ELF-1 (cell line): ENCODE measurements at regions not wholly inside any gene's neighbourhood (a gene's known extent, or its start where the extent isn't known, plus 50 kb on each side); places are given as distances from the start of the nearest gene placed in this dataset.

Source experiments
- DNase-seq: peaks from one replicate; pipeline ENCODE4 v3.0.0-alpha.2; 2016; ENCODE audit warnings: low read depth, low spot score

DNA sequence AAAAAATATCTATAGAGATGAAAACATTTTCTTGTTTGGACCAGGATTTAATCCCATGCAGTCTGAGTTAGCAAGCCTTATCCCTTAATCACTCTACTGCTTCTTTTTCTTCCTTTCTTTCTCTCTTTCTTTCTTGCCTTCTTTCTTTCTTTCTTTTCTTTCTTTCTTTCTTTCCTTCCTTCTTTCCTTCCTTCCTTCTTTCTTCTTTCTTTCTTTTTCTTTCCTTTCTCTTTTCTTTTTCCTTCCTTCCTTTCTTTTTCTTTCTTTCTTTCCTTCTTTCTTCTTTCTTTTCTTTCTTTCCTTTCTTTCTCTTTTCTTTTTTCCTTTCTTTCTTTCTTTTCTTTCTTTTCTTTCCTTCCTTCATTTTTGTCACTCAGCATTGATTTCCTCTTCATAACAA is 434.6 kb downstream of the FAT4 start:
- no peak for DNase-seq

DNA sequence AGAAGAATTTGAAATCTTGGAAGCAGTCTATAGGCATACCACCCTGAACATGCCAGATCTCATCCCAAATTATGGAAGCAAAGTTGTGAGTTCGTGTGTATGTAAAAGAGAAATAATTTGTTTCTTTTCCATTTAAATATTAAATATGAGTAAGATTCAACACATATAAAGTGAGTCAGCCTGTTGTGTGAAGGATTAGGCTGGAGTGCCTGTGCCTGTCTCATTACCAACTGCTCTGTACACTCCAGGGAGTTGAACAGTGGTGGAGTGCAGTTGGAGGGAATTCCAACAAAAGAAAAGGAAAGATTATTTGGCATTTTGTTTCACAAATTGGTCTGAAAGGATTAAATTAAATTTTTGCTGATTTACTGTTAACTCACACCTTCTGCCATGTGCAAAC is 435.6 kb downstream of the FAT4 start:
- no peak for DNase-seq

DNA sequence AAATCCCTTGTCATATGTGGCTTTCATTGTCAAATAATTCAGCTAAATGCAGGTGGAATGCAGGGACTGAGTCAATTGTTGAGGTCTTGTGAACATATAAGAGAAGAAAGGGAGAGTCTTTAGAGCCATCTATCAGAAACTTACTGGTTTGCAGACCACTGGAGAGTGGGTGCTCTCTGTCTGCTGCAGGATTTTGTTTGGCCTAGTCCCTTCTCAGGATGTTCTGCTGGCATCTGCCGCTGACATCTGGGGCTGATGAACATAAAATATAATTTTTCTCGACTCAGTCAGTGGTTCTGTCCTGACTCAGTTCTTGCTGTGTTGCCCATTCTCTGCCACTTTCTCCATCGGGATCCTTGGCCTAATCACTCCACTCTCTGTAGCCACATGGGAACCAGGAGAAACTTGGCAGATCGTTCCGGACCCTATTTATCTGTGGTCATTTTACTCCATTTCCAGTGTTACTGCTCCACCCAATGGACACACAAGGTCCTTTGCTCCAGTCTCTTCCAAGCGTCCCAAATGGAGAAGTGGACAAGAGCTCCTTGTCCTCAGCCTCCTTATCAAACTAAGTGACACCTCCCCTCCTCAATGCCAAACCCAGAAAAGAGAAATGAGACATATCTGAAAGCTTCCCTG is 436.2 kb downstream of the FAT4 start:
- DNase-seq, result peak; percentile 59

DNA sequence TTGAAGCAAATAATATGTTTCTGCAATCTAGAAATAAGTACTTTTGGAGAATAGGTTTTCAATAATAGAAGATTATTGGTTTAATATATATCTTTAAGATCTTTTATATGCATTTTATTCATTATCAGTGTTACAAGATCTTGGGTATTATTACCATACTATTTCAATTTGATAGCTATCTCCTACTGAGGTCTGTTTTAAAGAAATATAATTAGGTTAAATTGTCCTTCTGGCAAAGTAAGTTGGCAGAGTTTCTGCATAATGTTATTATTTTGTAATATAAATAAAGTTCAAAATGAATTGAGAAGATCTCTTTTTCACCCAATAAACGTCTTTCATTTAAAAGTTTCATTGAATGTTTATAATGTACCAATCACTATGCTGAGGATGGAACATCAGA is 443.7 kb downstream of the FAT4 start:
- DNase-seq, result no peak

DNA sequence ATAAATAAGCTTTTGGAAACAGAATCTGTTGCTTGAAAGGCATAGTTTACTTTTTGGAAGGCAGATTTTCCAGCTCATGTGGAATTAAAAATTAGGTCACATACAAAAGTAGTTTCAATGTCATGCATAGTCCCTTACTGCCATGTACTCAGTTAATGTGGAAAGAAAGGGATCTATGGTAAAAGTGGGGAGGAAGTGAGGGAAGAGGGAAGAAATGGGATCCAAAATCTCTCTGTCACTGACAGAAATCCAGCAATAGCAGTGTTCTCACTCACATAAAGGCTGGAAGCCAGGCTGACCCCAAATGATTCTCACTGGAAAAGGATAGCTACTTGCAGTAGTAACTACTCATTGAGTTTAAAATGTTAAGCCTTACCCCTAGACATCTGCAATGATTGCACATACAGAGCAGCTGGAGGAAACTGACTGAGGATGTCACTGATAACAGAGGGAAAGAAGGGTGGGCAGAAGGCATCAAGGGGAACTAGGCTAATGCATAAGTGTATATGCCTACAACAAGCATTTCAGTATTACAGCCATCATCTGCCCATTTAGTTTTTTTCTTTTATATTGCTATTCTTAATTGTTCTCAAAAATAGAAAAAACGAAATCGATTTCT is 445.6 kb downstream of the FAT4 start:
- DNase-seq, result no peak

DNA sequence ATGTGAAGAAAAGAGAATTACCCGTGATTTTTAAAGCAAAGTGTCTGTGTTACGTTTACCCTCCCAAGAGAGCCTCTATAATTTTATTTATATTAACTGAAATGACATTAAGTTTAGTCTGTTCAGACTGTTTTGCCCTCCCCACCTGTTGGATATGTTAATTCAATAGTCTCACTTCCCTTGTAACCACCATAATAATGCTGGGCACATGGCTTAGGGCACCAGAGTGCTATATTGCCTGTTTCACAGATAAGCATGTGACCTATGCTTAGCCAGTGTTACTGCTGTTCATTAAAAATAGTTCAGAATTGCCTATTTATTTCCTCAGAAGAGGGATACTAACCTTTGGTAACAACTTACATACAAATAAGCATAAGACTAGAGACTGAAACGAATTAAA is 446.2 kb downstream of the FAT4 start:
- no peak for DNase-seq

DNA sequence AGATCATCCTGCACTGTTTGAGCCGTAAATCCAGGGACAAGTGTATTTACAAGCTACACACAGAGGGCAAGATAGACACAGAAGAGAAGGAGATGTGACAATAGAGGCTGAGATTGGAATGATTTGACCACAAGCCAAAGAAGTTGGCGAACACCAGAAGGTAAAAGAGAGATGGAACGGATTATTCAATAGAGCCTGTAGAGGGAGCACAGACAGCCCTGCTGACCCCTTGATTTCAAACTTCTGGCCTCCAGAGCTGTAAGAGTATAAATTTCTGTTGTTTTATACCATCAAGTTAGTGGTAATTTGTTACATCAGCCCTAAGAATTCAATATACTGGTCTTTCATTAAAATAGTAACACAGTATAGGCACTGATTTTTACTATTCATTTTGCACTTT is 447.8 kb downstream of the FAT4 start:
- no peak for DNase-seq

DNA sequence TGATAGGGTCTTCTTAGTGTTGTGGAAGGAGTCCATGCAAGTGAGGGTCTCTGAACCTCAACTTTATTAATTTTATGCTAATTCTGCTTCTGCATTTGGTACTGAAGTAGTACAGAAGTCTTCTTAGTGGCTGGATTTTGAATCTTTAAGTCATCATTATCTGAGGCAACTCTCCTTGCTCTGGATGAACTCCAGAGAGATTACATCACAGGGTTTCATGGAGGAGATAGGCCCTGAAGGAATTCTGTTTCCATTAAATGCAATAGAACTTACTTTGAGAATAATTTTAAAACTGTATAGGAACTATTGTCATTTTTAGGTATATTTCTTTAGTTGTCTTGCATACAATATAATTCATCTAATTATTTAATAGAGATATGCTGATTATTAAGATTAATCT is 451.2 kb downstream of the FAT4 start:
- no peak for DNase-seq

DNA sequence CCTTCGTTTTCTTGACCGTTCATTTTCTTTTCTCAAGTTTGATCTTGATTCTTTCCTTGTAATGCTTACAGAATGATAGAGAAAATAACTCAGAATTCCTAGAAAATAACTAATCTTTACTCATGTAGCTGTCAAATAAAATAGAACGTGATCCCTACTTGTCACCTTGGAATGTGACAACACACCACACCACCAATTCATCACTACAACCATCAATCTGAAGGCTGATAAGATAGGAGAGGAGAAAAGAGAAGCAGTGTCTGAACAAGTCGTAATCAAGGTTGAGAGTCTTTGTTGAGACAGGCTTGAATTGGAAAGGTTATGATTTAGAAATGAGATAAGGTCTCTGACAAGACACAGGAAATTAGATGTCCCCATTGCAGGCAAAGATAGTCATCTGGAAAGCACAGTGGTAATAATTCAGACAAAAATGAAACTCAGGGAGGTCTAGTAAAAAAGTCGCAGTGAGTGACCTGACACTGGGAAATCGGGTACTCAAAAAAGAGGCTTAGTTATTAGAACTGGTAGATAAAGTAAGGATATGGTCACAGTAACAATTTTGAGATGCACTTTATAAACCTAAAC is 456.2 kb downstream of the FAT4 start:
- no peak for DNase-seq

DNA sequence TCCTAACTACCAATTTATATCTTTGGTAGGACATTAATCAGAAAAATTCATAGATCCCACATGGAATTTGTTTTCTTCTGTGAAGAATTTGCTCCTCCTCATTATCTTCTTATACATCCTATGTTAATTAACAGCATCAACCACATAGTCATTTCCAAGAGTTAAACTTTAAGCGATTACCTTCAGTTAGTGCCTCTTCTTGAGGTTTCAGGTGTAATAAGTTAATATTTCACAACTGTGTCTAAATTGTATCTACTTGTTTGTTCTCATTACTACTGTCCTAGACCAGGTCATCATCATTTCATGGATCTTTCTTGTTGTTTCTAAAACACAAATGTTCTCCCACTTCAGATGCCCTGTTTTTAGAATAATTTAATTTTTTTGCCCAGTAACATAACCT is 457.9 kb downstream of the FAT4 start:
- no peak for DNase-seq

DNA sequence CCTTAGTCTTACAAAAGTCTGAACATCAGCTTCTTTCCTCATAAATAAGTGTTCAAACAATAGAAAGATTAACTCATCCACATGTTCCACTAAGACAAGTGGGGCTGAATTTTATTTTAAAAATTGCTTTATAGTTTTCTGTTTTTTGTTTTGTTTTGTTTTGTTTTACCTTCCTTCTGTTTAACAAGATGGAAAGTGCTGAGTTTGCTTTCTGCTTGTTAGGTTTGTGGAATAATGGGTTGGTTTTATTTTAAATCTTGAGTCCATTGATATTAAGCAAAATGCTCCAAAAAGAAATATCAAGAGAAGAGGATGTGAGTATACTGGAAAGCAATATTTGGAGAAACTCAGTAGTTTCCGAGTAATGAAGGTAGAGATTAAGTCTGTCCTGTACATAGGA is 458.7 kb downstream of the FAT4 start:
- no peak for DNase-seq

DNA sequence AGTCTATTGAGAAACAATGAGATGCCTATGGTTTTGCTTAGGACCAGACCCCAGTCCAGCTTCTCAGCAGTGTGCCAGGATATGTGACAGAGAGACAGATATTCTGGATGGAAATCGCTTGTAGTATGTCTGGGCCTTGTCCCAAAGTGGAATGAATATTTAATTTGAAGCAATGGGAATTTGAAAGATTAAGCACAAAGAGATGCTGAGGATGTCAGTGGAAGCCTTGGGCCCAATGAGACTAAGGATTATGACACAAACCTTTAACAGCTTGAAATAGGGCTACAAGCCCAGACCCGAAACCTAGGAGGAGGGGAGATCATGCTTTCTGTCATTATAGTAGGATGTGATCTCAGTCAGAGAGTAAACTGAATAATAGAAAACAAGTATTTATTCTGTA is 459.2 kb downstream of the FAT4 start:
- no peak for DNase-seq

DNA sequence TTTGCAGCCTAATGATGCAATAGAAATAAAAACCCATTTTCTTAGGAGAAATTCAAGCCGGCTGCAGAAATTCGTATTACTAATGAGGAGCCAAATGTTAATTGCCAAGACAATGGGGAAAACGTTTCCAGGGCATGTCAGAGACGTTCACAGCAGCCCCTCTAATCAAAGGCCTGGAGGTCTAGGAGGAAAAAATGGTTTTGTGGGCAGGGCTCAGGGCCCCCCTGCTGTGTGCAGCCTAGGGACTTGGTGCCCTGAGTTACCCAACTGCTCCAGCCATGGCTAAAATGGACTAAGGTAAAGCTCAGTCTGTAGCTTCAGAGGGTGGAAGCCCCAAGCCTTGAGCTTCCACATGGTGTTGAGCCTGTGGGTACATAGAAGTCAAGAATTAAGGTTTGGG is 461.4 kb downstream of the FAT4 start:
- DNase-seq, result no peak

DNA sequence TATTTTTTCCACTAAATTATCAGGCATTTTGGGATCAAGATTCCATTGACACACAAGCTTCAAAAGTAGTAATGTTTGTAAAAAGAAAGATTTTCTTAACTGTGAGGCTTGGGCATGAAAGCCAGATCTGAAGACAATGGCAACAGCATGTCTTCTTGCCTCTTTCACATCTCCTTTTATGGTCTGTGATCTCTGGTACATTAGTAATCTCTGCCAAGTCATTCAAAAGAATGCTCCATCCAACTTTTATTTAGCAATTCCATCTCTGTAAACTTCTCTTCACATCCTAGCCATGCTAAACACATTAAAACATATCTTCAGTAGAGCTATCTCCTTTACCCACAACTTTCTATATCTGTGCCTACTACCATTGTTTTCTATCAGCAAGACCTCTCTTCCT is 465.4 kb downstream of the FAT4 start:
- DNase-seq, result no peak

DNA sequence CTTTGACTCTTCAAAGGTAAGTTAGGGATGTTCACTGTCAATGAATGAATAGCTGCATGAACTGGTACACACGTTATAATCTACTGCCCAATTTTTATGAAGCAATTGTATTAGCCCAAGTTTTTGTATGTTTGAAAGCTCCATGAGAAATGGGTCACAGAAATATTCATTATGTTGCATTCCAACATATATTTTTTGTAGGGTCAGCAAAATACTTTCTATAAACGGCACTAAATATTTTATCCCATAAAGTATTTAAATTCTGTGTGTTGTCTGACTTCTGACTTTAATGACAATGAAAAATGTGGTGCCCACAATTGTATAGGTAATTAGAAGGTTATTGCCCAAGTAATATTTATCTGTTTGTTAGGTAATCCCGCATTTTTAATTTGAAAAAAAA is 466.0 kb downstream of the FAT4 start:
- no peak for DNase-seq

DNA sequence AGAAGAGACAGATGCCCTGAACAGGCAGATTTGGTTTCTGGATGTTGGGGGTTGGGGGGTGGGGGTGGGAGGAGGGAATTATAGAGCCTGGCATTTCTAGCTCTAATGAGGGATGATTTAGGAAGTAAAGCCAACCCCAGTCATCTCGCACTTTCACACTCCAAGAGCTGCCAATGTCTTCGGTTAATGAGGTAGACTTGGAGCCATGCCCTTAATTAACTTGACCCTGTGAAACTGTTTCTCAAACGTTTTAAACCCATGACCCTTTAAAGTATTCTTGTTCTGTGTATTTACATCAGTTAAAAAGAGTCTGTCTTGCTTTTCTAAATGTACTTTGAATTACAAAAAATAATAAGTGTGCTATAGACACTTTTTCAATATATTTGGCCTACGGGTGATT is 466.9 kb downstream of the FAT4 start:
- no peak for DNase-seq

DNA sequence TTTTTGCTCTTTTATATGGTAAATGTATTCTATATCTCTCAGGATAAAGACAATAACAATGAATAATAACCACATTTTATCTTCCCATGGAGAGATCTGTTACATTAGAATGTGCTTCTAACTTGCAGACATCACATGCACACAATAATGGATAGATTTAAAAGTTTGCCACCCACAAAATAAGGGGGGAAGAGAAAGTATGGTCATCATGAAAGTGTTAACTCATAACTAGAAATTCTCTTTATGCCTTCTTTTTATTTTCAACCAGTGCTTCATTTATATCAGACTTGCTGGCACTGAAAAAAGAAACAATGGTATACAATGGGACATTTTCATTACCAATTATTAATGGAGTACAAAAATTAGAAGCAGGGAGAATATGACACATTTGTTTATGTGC is 470.0 kb downstream of the FAT4 start:
- no peak for DNase-seq

DNA sequence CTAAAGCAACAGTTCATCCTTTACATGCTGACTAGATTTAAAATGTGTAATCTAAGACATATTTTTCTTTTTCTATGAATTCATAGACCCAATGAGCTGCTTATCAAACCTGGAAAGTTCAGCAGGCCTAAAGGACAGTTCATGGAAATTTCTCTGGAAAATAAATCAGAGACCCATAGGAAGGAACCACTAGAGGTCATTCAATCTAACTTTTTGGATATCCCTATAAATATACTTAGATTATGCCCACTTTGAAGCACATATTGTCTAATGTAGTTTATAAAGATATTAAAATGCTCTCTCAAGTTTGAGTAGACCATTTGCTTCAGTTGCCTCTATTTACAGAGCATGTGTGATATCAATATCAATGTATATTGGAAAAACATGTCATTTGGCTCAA is 473.0 kb downstream of the FAT4 start:
- DNase-seq, result no peak

DNA sequence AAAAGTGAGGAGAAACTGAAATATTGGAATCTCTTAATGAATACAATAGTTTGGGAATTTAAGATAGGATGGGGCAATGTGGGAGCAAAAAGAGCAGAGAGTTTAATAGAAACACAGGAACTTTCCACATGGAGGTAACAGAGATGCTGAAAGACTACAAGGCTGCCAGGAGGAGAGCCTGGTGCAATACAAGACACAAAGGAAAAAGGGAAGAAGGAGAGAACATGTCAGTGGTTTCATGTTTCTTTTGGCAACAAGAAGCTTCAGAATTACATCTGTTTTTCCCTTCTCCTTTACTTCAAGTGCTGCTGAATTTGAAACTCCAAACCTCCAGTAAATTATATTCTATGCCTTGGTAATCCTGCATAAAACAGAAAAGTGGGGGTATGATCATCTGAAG is 474.3 kb downstream of the FAT4 start:
- DNase-seq, result no peak

DNA sequence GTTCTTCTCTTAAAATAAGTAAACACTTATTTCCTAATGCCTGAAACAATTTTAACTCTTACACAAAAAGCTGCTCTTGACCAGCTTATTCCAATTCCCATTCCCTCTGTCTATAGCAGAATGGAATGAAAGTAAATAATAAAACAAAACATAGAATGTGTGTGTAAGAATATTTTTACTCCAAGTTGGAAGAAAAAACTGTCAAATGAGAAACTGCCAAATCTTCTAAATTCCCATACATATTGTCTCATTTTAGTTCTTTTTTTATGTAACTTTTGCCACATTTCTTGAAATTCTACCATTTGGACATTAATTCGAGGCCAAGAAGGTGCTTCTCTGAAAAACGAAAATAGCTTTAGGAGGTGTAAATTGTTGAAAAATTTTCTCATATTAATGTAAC is 477.1 kb downstream of the FAT4 start:
- DNase-seq, result no peak

DNA sequence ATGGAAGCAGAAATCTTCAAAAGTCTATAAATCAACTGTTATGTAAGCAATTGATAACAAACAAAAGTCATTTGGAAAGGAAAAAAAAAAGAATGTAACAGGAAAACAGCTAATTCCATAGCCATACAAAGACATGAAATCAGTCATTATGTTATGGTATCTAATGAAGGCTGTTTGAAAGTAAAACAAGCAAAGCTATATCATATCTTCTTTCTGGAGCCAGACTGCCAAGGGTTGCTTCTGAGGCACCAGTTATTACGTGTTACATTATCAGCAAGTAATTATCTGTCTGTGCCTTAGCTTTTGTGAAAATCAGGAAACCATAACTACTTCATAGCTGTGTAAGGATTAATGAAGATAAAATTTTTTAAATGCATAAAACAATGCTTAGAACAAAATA is 480.2 kb downstream of the FAT4 start:
- no peak for DNase-seq

DNA sequence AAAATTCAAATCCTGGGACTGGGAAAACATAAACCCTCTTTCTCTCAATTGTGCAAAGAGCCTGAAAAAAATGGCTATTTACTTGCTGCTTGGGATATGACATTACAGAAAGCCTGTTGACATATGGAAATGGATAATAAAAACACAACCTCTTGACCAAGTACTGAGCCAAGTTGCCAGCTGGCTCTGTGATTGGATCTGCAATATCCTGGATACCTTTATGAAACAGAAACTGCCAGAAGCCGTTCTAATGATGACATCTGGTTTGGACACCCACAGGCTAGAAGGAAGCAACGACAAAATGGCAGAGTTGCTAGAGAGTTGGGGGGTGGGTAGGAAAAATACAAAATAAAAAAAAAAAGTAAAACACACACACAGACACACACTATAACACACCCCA is 481.4 kb downstream of the FAT4 start:
- DNase-seq, result no peak

DNA sequence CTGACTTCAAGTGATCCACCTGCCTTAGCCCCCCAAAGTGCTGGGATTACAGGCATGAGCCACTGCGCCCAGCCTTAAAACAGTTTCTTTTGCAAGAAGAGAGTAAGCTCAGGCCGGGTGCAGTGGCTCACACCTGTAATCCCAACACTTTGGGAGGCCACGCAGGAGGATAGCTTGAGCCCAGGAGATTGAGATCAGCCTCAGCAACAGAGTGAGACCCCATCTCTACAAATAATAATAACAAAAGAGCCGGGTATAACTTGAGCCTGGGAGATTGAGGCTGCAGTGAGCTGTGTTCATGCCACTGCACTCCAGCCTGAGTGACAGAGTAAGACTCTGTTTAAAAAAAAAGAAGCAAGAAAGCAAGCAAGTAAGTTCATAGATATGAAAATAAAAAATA is 482.9 kb downstream of the FAT4 start:
- peak; percentile 42 for DNase-seq

DNA sequence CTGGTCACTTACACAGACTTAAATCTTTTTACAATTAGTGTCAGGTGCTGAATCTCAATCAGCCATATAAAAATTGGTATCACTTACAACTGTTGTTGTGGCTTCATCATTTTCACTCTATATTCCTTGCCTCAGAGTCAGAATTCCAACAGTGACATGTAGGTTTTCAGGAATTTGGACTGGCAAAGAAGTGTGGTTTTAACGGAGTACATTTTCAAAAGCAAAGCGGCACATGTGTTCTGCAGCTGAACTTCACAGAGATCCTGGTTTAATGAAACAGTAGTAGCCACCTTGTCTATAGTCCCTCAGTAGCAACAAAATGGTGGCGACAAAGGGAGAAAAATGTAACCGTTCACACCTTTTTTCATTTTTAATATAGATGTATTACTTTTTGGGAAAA is 486.6 kb downstream of the FAT4 start:
- DNase-seq, result no peak
